Left renal pelvis (tissue), 4 donors: ENCODE measurements at regions not wholly inside any gene's neighbourhood (a gene's known extent, or its start where the extent isn't known, plus 50 kb on each side); places are given as distances from the start of the nearest gene placed in this dataset.

ENCODE experiments used
- DNase-seq, 4 donors: peaks; one replicate each; pipeline ENCODE4 v3.0.0-alpha.2; 2013; ENCODE audit warnings: low read depth in 4 of 4, low spot score in 3 of 4

DNA sequence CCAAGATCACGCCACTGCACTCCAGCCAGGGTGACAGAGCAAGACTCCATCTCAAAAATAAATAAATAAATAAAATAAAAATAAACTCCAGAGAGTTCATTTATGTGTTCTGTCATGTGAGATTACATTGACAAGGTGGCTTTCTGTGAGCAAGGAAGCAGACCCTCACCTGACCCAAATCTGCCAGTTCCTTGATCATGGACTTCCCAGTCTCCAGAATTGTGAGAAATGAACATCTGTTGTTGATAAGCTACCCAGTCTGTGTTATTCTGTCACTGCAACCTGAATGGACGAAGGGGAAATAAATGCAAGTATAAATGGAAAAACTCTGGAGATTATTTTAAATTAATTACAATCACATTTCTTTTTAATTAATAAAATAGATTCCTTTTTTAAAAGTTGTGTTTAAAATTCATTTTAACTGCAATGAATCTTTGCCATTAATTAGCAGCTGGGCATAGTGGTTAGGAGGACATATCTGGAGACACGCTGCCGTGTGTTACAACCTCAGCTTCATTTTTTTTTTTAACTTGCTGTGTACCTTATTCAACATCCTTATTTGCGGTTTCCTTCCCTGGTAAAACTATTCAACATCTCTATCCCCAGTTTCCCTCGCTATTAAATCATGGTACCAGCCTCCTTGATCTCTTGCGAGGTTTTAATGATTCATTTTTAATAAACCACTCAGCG, 376.4 kb downstream of the CHSY3 start:
- no peak for DNase-seq

DNA sequence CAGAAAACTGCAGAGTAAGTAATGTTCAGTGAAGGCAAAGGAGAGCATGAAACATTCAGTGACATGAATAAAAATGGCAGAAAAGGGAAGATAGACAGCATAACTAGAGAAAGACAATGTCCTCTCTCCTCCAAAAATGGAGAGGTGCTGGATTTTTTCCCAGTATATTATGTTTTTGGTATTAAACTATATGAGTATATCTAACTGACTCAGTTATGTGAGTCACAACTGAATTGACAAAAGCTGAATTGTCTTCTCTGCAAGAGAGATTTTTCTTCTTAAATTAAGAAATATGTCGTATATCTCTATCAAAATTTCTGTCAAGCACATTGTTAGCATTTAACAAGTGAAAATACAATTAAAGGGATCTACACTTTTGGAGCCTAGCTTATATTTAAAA, 375.1 kb downstream of the CHSY3 start:
- no peak for DNase-seq

DNA sequence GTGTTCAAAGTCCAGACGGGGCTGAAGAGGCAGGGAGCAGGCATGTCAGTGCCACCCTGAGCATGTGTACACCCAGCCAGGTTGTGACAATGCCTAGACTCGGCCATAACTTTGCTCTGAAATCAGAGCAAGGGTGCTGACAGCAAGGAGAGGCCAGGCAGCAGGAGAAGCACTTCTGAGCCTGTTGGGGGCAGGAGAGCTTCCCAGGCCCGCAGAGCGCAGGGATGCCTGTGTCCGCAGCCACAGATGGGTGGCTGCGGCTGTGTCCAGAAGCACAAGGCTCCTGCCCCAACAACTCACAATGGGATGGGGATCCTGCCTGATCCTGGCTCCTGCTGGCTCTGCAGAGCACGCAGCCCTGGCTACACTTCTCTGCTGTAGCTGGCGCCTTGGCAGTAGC, 373.9 kb downstream of the CHSY3 start:
- no peak for DNase-seq

DNA sequence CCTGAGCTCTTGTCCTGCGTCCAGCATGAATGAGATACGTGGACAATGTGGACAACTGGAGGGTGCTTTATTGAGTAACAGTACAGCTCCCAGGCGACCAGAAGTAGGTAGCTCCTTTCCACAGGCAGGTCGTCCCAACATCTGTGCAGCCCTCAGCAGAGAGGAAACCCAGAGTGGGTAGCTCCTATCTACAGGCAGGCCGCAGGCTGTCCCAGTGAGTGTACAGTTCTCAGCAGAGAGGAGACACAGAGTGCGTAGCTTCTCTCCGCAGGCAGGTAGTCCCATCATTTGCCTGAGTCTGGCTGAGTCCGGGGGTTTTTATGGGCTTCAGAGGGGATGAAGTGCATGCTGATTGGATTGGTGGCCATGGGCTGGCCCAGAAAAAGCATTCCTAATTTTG, 373.3 kb downstream of the CHSY3 start:
- no peak for DNase-seq

DNA sequence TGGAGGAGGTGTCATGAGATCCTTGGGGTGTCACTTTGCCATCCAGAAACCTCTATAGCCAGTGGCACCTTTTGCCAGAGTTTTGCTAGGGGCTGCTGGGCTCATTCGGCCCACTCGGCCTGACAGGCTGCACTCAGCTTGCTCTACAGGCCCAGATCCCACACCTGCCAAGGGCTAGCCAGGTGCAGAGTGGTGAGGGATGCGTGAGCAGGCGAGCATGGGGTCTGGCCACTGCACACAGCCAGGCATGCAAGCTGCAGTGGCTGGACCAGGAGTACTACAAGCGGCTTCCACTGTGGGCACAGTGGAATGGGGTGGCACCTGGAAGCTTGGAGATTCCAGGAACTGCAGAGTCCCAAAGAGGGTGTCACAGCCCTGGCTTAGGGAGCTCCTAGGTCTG, 372.7 kb downstream of the CHSY3 start:
- no peak for DNase-seq

DNA sequence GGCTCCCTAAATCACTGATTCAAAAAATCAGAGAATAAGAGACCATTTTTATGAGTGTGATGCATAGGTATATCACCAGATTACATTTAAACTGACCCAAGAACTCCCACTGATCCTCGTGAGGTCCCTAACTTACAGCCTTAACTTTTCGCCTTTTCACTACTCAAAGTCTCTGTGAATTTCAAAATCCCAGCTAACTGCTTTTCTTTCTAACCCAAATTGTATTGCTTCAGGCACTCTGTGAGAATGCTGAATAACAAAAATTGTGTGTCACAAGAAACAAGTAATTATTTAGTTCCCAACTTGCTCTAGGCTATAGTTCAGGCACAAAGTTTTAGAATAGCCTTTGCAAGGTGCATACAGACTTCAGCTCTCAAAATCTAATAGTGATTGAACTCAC, 368.6 kb downstream of the CHSY3 start:
- DNase-seq, result no peak

DNA sequence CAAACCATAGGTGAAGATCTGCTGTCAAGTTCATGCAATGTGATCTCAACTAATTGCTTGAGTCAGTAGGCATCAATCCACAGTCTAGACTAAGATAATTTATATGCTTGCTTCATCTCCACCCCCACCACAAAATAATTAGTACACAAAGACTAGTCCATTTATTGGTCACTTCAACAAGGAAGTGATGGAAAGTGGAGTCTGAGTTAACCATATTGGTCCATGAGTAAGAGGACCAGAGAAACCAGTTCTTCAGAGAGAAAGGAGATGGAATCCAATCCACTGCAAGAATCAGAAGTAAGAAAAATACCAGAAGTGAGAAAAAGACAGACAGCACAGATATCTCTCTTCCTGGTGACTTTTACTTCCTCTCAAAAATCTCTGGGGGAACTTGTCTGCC, 366.5 kb downstream of the CHSY3 start:
- no peak for DNase-seq

DNA sequence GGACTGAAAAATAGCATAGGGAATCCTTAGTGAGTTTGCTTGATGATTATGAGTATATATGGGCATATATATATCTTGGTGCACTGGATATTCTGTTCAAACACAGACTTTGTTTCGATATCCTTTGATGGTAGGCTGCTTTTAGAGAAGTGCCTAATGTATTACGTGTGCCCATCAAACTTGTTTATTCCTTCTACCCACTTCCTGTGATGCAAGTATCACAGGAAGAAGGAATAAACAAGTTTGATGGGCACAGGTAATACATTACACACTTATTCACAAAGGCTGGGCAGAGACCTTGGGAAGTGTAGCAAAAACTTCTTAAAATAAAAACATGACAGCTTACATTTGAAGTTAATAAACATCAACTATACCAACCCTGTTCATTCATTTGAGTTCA, 364.2 kb downstream of the CHSY3 start:
- DNase-seq, result no peak

DNA sequence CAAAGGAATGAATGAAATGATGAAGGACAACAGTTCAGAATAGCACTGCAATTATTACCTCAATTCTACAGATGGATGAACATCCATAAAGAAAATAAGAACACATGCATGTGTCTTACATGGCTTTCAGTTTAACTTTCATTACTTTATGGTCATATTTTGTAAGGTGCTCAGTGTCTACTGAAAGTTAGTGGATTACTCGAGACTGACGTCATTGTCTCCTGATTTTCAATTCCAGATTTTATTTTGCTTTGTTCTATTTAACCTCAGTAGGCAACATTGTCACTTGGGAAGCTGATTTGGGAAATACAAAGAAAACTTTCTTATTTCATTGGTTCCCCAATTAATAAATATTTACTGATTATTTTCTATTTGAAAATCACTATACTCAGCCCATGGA, 363.7 kb downstream of the CHSY3 start:
- DNase-seq, result no peak

DNA sequence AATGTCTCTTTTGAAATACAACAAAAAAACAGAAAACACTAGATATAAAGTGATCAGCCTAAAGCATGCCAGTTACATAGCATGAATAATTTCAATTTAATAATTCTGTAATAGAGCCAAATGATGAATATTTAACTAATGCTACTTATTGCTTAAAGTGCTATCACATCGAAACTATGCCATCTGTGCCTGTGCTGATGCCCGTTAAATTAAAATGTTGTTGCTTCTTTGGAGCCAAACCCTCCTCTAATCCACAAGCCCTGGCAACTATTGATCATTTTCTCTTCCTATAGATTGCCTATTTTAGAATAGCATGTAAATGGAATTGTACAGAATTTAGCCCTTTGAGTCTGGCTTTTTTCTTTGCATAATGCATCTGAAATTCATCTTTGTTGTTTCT, 356.2 kb downstream of the CHSY3 start:
- no peak for DNase-seq

DNA sequence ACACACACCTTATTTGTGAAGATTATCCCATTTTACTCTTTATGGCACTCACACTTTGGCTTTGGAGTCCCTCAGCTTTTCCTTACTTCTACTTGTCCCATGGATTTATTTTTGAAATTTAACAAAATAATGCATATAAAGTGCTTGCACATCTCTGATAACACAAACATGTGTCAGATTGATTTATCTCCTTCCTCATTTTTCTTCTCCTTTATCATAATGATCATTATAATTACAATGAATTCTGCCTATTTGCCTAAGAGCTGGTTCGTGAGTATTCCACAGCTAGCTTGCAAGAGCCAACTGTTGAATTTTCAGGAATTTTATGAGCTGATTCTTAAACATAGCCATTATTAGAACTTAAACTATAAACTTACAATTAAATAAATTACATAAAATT, 347.7 kb downstream of the CHSY3 start:
- DNase-seq, result no peak

DNA sequence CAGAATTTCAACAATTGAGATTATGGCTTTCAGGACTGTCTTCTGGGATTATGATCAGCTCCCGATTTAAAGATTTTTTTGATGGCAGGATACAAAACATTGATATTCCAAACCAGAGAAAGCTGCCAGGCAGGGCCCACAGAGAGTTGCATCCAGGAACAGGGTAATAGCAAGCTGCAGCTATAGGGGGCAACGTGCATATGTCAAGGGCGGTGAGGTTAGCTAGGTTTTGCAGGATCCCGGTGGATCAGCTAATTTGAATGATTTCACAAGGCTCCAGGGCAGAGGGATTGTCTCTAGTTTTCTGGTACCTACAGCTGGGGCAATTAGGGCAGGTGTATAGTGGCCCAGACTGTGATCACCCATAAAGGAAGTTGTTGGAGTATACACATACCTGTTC, 339.4 kb downstream of the CHSY3 start:
- no peak for DNase-seq

DNA sequence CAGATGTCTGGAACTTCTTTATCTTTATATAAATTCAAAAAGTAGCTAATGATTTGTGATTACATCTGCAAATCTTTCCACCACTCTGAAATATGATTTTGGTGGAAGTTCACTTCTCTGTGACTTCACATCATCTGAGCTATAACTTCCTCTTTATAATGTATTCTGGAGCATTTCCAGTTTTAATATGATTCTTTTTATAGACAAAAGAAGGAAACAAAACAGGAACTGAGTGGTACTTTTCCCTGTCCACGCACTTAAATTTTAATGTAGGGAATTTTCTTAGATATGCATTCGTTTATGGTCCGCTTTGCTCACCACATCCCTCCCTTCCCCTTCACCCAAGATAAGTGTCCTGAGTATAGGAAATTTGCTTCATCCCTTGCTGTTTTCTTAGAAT, 333.5 kb downstream of the CHSY3 start:
- DNase-seq, result no peak
